ENCODE measurements at regions not wholly inside any gene's neighbourhood (a gene's known extent, or its start where the extent isn't known, plus 50 kb on each side); places are given as distances from the start of the nearest gene placed in this dataset.

GRCh38 chr3:26768068-26768651, 145.6 kb downstream of the LRRC3B start:
- no peak overlapping the region for H3K27ac Mint-ChIP-seq
- no peaks in the 10 kb centered on the region for H3K27me3 ChIP-seq (ENCODE audit: control insufficient read depth in 2 of 2, insufficient read depth in 2 of 2, low read length in 2 of 2)
- no peak for TF ChIP-seq CTCF (IDR thresholded peaks at IDR 0.05)
- no peak for DNase-seq
- no peaks in the 10 kb centered on the region for H3K4me1 ChIP-seq (ENCODE audit: control insufficient read depth in 1 of 2, insufficient read depth in 2 of 2, low read length in 2 of 2)
- H3K4me2 ChIP-seq (replicated peaks; ENCODE audit: extremely low read depth, low read length, poor library complexity, severe bottlenecking) = no peak overlapping the region
- no peak overlapping the region for H3K27ac ChIP-seq (ENCODE audit: low read depth in 1 of 2, low read length in 2 of 2)
- no peak overlapping the region for H2AFZ ChIP-seq (ENCODE audit: insufficient read depth, low read depth, low read length, poor library complexity, severe bottlenecking)
- H3K36me3 Mint-ChIP-seq = no peaks in the 10 kb centered on the region
- H3K4me1 Mint-ChIP-seq = no peaks in the 10 kb centered on the region
- peaks cover 15 to 42% of the 10 kb centered on the region in 2 donors for H3K9me3 ChIP-seq (replicated peaks in 1 of 2; ENCODE audit: control insufficient read depth in 1 of 2, insufficient read depth in 1 of 2, low read length in 2 of 2)
- no CpG with 5 or more reads among the region's 1 CpG for WGBS (ENCODE audit: insufficient coverage)
- no peaks in the 10 kb centered on the region for H3K79me2 ChIP-seq (ENCODE audit: insufficient read depth, low read length)
- intact Hi-C loops (cut with micrococcal nuclease) = no loop called here
- no peak overlapping the region for H3K4me3 Mint-ChIP-seq
- peaks cover 3 to 24% (median 8%) of the 10 kb centered on the region in 7 donors for H3K9me3 Mint-ChIP-seq
- no peaks in the 10 kb centered on the region for H4K20me1 ChIP-seq (ENCODE audit: insufficient read depth, low read length)
- peaks cover 0 to 4% (median 0%) of the 10 kb centered on the region in 3 donors for H3K27me3 Mint-ChIP-seq (ENCODE audit: low read depth in 3 of 3)
- no peaks in the 10 kb centered on the region for H3K36me3 ChIP-seq (replicated peaks in 1 of 2; ENCODE audit: control insufficient read depth in 1 of 2, insufficient read depth in 2 of 2, low read length in 2 of 2)
- H3K9ac ChIP-seq (ENCODE audit: insufficient read depth, low read length, poor library complexity, severe bottlenecking) = no peak overlapping the region
- no peak overlapping the region for H3K4me3 ChIP-seq (replicated peaks in 1 of 3; ENCODE audit: low read depth in 2 of 3, low read length in 3 of 3)

- no peak overlapping the region for H2AFZ ChIP-seq (ENCODE audit: insufficient read depth, low read depth, low read length, poor library complexity, severe bottlenecking)
- H3K36me3 ChIP-seq (replicated peaks in 1 of 2; ENCODE audit: control insufficient read depth in 1 of 2, insufficient read depth in 2 of 2, low read length in 2 of 2) = no peaks in the 10 kb centered on the region
Observed at GRCh38 chr3:26799679-26800317, 177.2 kb downstream of the LRRC3B start.

More at GRCh38 chr3:26799679-26800317, 177.2 kb downstream of the LRRC3B start:
- no peak for DNase-seq
- no peak overlapping the region for H3K9ac ChIP-seq (ENCODE audit: insufficient read depth, low read length, poor library complexity, severe bottlenecking)
- peaks cover 0 to 7% (median 0%) of the 10 kb centered on the region in 7 donors for H3K9me3 Mint-ChIP-seq
- no peak overlapping the region for H3K27ac Mint-ChIP-seq
- no peak overlapping the region for H3K4me2 ChIP-seq (replicated peaks; ENCODE audit: extremely low read depth, low read length, poor library complexity, severe bottlenecking)
- peaks cover 0 to 27% of the 10 kb centered on the region in 2 donors for H3K9me3 ChIP-seq (replicated peaks in 1 of 2; ENCODE audit: control insufficient read depth in 1 of 2, insufficient read depth in 1 of 2, low read length in 2 of 2)
- no peak overlapping the region for H3K27ac ChIP-seq (ENCODE audit: low read depth in 1 of 2, low read length in 2 of 2)
- no peak overlapping the region for H3K4me3 ChIP-seq (replicated peaks in 1 of 3; ENCODE audit: low read depth in 2 of 3, low read length in 3 of 3)
- no peaks in the 10 kb centered on the region for H3K4me1 Mint-ChIP-seq
- 58% methylated on average over 3 of the region's 5 CpGs for WGBS (ENCODE audit: insufficient coverage)
- no peaks in the 10 kb centered on the region for H3K4me1 ChIP-seq (ENCODE audit: control insufficient read depth in 1 of 2, insufficient read depth in 2 of 2, low read length in 2 of 2)
- H3K4me3 Mint-ChIP-seq = no peak overlapping the region
- H3K36me3 Mint-ChIP-seq = no peaks in the 10 kb centered on the region
- H3K27me3 ChIP-seq (ENCODE audit: control insufficient read depth in 2 of 2, insufficient read depth in 2 of 2, low read length in 2 of 2) = no peaks in the 10 kb centered on the region
- TF ChIP-seq CTCF (IDR thresholded peaks at IDR 0.05) = no peak
- intact Hi-C loops (cut with micrococcal nuclease) = no loop called here
- H3K27me3 Mint-ChIP-seq (ENCODE audit: low read depth in 3 of 3) = no peaks in the 10 kb centered on the region
- H4K20me1 ChIP-seq (ENCODE audit: insufficient read depth, low read length) = no peaks in the 10 kb centered on the region
- H3K79me2 ChIP-seq (ENCODE audit: insufficient read depth, low read length) = no peaks in the 10 kb centered on the region
